HG03342 (cell line): ENCODE measurements at regions not wholly inside any gene's neighbourhood (a gene's known extent, or its start where the extent isn't known, plus 50 kb on each side); places are given as distances from the start of the nearest gene placed in this dataset.
"Not testable (repeated sequence)": the region's sequence is repeated elsewhere in the genome, so short reads cannot be mapped to it uniquely, and the experiment has no call there.

Experiments
- ATAC-seq: cut with Tn5 transposase; IDR thresholded peaks from one replicate; pipeline ENCODE4 v1.9.1; 2021; ENCODE audit warnings: mild to moderate bottlenecking, moderate library complexity; ENCODE audit not compliant: unreplicated experiment

GRCh38 chr10:89944138-89944537, 242.7 kb downstream of the KIF20B start:
- ATAC-seq: no peak

GRCh38 chr10:89946106-89946505, 244.7 kb downstream of the KIF20B start:
- ATAC-seq: no peak

- no peak for ATAC-seq
Measured at GRCh38 chr10:89949496-89949895, 248.1 kb downstream of the KIF20B start.

DNA sequence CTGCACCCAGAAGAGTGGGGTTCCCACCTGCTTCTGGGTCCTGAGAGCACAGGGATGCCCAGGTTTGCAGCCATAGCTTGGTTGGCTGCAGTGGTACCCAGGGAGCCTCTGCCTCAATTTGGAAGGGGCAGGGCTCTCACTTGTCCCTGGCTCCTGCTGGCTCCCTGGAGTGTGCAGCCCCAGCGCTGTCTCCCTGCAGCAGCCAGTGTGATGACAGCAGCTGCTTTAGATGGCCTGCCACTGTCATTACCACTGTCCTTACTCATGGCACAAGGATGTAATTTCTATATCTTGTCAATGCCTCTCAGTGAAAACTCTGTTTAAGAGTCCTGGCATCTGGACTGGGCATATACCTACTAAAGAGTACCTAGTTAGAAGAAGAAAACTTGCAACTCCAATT, 250.9 kb downstream of the KIF20B start:
- ATAC-seq: no peak

DNA sequence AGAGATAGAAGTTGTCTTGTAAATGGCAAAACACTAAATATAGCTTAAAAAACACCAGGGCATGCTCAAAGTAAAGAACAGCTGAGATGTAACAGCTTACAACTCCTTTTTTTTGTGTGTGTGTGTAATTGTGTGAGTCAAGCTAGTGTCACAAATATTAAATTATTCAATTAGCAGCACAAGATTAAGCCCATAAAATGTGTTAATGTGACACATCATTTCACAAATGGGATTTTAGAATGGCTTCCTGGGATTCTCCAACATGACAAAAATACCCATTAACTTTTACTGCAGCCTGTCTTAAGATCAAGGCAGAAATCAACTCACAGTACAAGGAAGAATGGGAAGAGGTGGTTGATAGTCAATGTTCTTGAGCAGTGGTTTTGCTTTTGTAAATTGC, 251.4 kb downstream of the KIF20B start:
- ATAC-seq: no peak

GRCh38 chr10:89954061-89954460, 252.7 kb downstream of the KIF20B start:
- ATAC-seq: no peak

DNA sequence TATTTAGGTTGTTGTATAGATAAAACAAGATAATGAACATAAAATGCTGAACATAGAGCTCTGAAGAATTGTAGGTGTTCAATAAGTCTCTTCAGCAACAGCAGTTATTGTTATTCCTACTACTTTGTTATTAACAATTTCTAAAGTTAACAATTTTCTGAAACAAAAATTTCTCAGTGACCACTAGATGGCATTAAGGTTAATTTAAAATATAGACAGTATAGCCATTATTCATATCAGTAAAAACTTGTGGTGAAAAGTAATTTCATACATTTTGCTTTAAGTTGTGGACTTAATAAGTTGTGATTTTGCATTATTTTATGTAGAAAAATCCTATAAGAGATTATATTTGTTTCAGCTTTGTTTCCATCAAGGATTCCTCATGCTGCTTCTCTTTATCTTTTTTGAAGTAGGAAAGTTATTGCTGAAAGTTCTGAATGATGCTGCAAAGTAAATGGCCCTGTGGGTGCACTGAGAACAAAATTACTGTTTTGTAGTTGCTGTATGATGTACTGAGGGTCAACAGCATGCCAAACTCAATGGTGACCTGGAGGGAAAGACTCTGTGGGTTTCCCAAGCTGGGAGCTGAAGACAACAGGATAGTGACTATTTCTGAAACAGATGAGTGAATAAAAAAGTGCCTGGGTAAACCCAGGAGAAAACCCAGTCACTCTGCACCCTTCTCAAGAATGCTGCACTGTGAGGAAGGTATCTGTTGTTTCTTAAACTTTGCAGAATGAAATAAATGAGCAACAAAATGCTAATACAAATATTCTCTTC, 253.6 kb downstream of the KIF20B start:
- no peak for ATAC-seq

GRCh38 chr10:89959433-89960110, 258.2 kb downstream of the KIF20B start:
- ATAC-seq: no peak

GRCh38 chr10:89963451-89964102, 262.2 kb downstream of the KIF20B start:
- no peak for ATAC-seq

DNA sequence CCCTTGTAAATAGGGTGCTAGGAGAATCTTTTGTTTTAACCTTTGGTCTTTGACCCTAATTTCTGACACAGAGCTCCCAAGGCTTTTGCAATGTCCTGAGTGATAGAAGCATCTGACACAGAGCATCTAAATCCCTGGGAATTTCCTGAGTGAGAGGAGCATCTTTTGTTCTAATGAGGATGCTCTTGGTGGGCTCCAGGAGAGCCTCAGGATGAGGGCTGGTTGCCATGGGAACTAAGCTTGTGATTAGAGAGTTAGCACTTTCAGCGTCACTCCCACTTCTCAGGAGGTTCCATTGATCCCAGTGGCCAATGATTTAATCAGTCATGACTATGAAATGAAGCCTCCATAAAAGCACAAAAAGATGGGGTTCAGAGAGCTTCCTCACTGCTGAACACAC, 264.8 kb downstream of the KIF20B start:
- no peak for ATAC-seq

DNA sequence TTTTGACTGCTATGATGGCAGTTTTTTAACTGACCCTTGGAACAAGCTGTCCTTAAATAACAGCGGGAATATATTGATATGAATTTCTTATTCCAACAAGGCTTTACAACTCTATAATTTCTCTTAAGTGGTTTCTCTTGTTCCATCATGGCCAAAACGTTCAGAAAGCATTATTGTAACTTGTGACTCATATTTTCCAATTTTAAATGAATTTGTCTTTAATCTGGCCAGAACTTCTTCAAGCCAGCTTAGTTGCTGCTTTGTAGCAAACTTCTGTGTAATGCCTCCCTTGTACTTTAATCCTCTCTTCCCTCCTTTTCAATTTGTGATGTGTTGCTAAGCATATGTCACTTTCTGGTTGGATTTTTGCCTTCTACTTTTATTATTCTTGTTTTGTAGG, 271.9 kb downstream of the KIF20B start:
- no peak for ATAC-seq

GRCh38 chr10:89975071-89975470, 273.7 kb downstream of the KIF20B start:
- no peak for ATAC-seq

DNA sequence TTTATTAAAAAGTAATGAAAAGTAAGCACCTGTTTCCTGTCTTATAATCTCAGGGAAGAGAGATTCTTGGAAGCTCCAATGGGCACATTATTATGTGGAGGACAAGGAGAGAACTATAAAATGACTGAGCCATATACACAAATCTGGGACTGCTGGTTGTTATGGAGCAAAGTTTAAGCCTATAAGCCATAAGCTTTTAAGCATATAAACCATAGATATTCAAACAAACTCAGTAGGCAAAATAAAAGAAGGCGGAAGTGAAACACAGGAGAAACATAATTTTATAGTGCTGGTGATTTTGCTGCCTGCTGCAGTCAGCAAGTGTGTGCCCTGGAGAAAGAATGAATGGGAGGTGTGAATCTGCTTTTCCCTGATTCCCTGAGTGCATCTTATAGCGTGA, 274.4 kb downstream of the KIF20B start:
- ATAC-seq: no peak

GRCh38 chr10:89978081-89978480, 276.7 kb downstream of the KIF20B start:
- no peak for ATAC-seq

DNA sequence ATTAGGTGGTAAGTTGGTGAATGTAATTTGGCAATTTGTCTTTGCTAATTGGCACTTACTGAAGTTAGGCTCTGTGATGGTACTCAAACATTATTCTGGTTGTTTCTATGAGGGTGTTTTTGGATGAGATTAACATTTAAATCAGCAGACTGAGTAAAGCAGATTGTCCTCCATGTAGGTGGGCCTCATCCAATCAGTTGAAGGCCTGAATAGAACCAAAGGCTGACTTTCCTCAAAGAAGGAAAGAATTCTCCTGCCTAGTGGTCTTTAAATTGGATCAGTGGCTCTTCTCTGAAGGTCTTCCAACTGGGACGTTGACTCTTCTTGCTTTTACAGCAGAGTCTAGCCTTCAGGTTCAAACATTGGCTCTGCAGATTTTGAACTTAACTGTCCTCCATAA, 278.3 kb downstream of the KIF20B start:
- ATAC-seq: no peak

GRCh38 chr10:89980166-89980565, 278.8 kb downstream of the KIF20B start:
- no peak for ATAC-seq

DNA sequence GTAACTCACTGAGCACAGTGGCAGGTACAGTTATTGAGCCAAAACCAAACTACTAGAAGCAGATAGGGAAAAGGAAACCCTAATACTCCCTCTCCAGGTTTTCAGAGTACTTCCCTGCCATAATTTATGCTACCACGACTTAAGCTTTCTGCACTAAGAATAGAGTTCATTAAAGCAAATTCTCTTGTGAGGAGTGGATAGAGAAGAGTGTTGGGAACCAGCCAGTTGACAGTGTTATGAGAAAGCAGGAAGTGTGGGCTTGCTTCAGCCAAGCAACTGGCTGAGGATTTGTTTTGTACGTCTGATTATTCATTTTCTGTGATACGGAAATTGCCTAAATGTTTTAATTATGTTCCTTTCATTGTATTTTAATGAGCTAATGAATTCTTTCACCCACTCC, 280.5 kb downstream of the KIF20B start:
- ATAC-seq: no peak

DNA sequence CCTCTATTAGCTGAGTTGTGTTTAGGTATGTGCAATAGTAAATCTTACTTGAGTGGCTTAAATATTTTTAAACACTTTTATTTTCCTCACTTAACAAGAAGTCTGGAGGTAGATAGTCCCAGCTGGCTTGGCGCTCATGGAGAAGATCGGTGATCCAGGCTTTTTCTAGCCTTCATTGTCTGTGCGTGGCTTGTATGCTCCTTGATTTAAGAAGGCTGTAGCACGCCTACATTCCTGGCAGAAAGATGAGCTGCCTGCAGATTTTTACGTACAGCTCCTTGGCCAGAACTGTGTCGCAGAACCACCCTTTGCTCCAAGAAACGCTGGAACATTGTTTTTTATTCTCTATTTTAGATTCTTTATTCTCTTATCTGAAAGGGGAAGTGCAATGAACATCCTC, 284.1 kb downstream of the KIF20B start:
- ATAC-seq: no peak

DNA sequence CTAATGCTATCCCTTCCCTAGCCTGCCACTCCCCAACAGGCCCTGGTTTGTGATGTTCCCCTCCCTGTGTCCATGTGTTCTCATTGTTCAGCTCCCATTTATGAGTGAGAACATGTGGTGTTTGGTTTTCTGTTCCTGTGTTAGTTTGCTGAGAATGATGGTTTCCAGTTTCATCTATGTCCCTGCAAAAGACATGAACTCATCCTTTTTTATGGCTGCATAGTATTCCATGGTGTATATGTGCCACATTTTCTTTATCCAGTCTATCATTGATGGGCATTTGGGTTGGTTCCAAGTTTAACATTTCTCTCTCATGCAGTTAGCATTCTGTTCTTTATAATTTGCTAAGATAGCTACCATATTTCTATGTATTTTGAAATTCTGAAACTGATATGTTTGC, 287.0 kb downstream of the KIF20B start:
- not testable (repeated sequence) for ATAC-seq

- no peak for ATAC-seq
Measured at GRCh38 chr10:89992575-89992974, 291.2 kb downstream of the KIF20B start.

DNA sequence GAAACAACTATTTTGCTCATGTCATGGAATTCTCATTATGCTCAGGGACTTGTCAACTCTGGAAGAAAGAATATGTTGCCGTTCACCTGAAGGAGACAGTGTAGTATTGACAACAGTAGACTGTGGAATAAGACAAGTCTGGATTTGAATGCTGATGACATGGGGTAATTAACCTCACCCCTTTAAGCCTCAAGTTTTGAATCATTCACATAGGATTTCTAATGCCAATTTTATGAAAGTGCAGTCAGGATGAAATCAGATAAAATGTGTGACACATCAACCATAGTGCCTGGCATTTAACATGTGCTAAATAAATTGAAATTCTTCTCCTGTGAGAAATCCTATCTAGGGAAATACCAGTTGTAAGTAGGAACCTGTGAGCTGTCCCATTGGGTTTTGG, 305.8 kb downstream of the KIF20B start:
- ATAC-seq: no peak

DNA sequence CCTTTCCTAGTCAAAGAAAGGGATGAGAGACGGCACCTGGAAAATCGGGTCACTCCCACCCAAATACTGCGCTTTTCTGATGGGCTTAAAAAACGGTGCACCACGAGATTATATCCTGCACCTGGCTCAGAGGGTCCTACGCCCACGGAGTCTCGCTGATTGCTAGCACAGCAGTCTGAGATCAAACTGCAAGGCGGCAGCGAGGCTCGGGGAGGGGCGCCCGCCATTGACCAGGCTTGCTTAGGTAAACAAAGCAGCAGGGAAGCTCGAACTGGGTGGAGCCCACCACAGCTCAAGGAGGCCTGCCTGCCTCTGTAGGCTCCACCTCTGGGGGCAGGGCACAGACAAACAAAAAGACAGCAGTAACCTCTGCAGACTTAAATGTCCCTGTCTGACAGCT, 309.9 kb downstream of the KIF20B start:
- ATAC-seq: not testable (repeated sequence)
